Hepatocyte (in vitro differentiated cells): ENCODE measurements at regions not wholly inside any gene's neighbourhood (a gene's known extent, or its start where the extent isn't known, plus 50 kb on each side); places are given as distances from the start of the nearest gene placed in this dataset.
"Not testable (repeated sequence)": the region's sequence is repeated elsewhere in the genome, so short reads cannot be mapped to it uniquely, and the experiment has no call there.

Source experiments
- DNase-seq: peaks from one replicate; pipeline ENCODE4 v3.0.0-alpha.2; 2016; ENCODE audit warnings: low spot score
- H2AFZ ChIP-seq: fragments of 200-600 bp; sonication (generic); 2 replicates; pipeline ENCODE4 v1.6.0; 2016; ENCODE audit warnings: antibody characterized with exemption, mild to moderate bottlenecking
- H3K27ac ChIP-seq: fragments of 200-600 bp; sonication (generic); 2 replicates; pipeline ENCODE4 v1.5.1; 2016; ENCODE audit warnings: mild to moderate bottlenecking
- H3K27me3 ChIP-seq: fragments of 200-600 bp; sonication (generic); 2 replicates; pipeline ENCODE4 v1.6.1; 2016
- H3K36me3 ChIP-seq: fragments of 200-600 bp; sonication (generic); replicated peaks from 2 replicates; pipeline ENCODE4 v1.5.1; 2016; ENCODE audit warnings: low read depth; ENCODE audit not compliant: insufficient read depth
- H3K4me1 ChIP-seq: fragments of 200-600 bp; sonication (generic); 2 replicates; pipeline ENCODE4 v1.5.1; 2016; ENCODE audit warnings: mild to moderate bottlenecking, moderate library complexity; ENCODE audit not compliant: insufficient read depth
- H3K4me2 ChIP-seq: fragments of 200-600 bp; sonication (generic); 2 replicates; pipeline ENCODE4 v1.6.0; 2016
- H3K4me3 ChIP-seq: fragments of 200-600 bp; sonication (generic); 2 replicates; pipeline ENCODE4 v1.5.1; 2016; ENCODE audit warnings: mild to moderate bottlenecking
- H3K79me2 ChIP-seq: fragments of 200-600 bp; sonication (generic); 2 replicates; pipeline ENCODE4 v1.6.0; 2017; ENCODE audit warnings: mild to moderate bottlenecking
- H3K9me2 ChIP-seq: fragments of 200-600 bp; sonication (generic); replicated peaks from 2 replicates; pipeline ENCODE4 v1.6.0; 2017; ENCODE audit warnings: mild to moderate bottlenecking; ENCODE audit not compliant: insufficient read depth
- H3K9me3 ChIP-seq: fragments of 200-600 bp; sonication (generic); 2 replicates; pipeline ENCODE4 v1.5.1; 2016; ENCODE audit warnings: low read depth, mild to moderate bottlenecking
- H4K20me1 ChIP-seq: fragments of 200-600 bp; sonication (generic); 2 replicates; pipeline ENCODE4 v1.6.0; 2016; ENCODE audit warnings: mild to moderate bottlenecking; ENCODE audit not compliant: insufficient read depth, poor library complexity, severe bottlenecking
- EZH2 ChIP-seq: fragments of 200-600 bp; sonication (generic); IDR thresholded peaks from 2 replicates; pipeline ENCODE4 v1.6.1; 2016; ENCODE audit warnings: antibody characterized with exemption, mild to moderate bottlenecking, borderline replicate concordance
- EZH2phosphoT487 ChIP-seq: fragments of 200-600 bp; sonication (generic); IDR thresholded peaks from one replicate; pipeline ENCODE4 v1.6.1; 2018; ENCODE audit warnings: antibody characterized with exemption, mild to moderate bottlenecking, low read depth, moderate library complexity; ENCODE audit not compliant: unreplicated experiment, severe bottlenecking
- WGBS: methylation state at CpG from one replicate; pipeline ENCODE4 v1.1.6; 2016; ENCODE audit warnings: low lambda C conversion rate; ENCODE audit errors: missing lambda C conversion rate; 5-methylcytosine and 5-hydroxymethylcytosine counted together
- TF ChIP-seq, protein P1 (sequence below): fragments of 200-600 bp; sonication (generic); IDR thresholded peaks from 2 replicates; pipeline ENCODE4 v1.5.1; 2016; ENCODE audit warnings: antibody characterized with exemption, mild to moderate bottlenecking; ENCODE audit not compliant: poor library complexity

DNA sequence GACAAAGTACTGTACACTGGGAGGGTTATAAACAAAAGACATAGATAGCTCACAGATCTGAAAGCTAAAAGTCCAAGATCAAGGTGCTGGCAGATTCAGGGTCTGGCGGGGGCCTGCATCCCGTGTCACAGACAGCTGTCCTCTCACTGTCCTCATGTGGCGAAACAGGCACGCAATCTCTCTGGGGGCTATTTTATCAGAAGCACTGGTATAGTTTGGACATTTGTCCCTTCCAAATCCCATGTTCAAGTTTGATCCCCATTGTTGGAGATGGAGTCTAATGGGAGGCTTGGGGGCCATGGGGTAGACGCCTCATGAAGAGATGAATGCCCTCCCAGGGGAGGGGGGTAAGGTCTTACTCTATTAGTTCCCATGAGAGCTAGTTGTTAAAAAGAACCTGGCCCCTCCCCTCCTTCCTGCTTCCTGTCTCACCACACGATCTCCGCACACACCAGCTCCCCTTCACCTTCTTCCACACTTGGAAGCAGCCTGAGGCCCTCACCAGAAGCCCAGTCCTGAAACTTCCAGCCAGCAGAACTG, 72.5 kb upstream of the UCN3 start:
- no peaks in the 10 kb centered on the region for H3K4me1 ChIP-seq
- WGBS = 80% methylated on average over 7 of the region's 7 CpGs
- no peaks in the 10 kb centered on the region for H4K20me1 ChIP-seq
- no peak overlapping the region for H3K4me3 ChIP-seq
- no peaks in the 10 kb centered on the region for H3K27me3 ChIP-seq
- H3K9me2 ChIP-seq = no peaks in the 10 kb centered on the region
- TF ChIP-seq, protein P1, sequence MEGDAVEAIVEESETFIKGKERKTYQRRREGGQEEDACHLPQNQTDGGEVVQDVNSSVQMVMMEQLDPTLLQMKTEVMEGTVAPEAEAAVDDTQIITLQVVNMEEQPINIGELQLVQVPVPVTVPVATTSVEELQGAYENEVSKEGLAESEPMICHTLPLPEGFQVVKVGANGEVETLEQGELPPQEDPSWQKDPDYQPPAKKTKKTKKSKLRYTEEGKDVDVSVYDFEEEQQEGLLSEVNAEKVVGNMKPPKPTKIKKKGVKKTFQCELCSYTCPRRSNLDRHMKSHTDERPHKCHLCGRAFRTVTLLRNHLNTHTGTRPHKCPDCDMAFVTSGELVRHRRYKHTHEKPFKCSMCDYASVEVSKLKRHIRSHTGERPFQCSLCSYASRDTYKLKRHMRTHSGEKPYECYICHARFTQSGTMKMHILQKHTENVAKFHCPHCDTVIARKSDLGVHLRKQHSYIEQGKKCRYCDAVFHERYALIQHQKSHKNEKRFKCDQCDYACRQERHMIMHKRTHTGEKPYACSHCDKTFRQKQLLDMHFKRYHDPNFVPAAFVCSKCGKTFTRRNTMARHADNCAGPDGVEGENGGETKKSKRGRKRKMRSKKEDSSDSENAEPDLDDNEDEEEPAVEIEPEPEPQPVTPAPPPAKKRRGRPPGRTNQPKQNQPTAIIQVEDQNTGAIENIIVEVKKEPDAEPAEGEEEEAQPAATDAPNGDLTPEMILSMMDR = no peak
- TF ChIP-seq EZH2phosphoT487 (no peak), EZH2 (no peak)
- H3K27ac ChIP-seq = peak overlapping the region; percentile 88
- H2AFZ ChIP-seq = peak overlapping the region; percentile 66
- no peak for DNase-seq
- no peaks in the 10 kb centered on the region for H3K79me2 ChIP-seq
- no peaks in the 10 kb centered on the region for H3K9me3 ChIP-seq
- H3K4me2 ChIP-seq = peak overlapping the region; percentile 39
- no peaks in the 10 kb centered on the region for H3K36me3 ChIP-seq

- H3K4me2 ChIP-seq, H3K36me3 ChIP-seq, H3K27me3 ChIP-seq, H3K9me2 ChIP-seq, H3K9me3 ChIP-seq, H3K4me1 ChIP-seq, H3K27ac ChIP-seq, H3K79me2 ChIP-seq, H4K20me1 ChIP-seq, H3K4me3 ChIP-seq, H2AFZ ChIP-seq, DNase-seq: not testable (repeated sequence)
- WGBS = 98% methylated on average over 2 of the region's 2 CpGs
Observed at GRCh38 chr10:5292970-5293369, 71.8 kb upstream of the UCN3 start.

DNA sequence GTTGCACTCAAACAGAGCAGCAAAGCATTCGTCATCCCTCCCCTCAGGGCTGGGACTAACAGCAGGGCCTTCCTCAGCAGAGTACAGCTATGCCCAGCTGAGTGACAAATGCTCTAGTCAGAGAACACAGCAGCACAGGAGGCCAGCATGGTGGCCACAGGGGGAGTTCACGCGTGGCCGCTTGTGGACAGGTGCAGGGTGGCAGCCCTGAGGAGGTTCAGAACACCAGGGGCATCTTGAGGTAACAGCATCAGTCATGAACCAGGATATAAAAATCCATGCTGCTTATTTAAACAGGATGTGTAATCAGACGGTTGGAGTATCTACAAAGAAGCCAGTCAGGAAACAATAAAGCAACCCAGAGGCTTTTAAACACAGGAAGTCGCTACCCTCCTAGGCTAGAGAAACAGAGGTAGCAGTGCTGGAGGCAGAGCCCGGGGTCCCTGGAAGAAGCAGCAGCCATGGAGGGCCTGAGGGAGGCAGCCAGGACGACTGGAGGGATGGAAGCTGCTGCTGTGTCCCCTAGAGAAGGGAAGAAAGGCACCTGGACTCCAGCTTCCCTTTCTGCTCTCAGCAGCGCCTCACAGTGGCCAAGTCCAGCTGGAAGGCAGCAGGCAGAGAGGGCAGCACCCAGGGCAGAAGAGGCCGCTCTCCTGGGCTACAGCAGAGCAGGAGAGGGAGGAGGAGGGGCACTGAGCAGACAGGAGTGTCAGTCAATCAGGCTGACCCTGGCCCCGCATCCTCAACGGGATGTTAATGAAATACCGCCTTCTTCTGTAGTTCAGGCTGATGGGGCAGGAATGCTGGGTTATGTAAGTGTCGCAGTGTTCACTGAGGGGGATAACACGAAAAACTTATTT, 70.8 kb upstream of the UCN3 start:
- H3K4me1 ChIP-seq = no peaks in the 10 kb centered on the region
- no peak overlapping the region for H2AFZ ChIP-seq
- H3K36me3 ChIP-seq = no peaks in the 10 kb centered on the region
- H3K4me3 ChIP-seq = no peak overlapping the region
- TF ChIP-seq, protein P1 = peak; percentile 53
- TF ChIP-seq EZH2 (no peak), EZH2phosphoT487 (no peak)
- no peaks in the 10 kb centered on the region for H3K27me3 ChIP-seq
- DNase-seq = peak; percentile 72
- WGBS = 51% methylated on average over 15 of the region's 15 CpGs
- H3K9me2 ChIP-seq = no peaks in the 10 kb centered on the region
- H3K4me2 ChIP-seq = no peak overlapping the region
- no peaks in the 10 kb centered on the region for H3K79me2 ChIP-seq
- peak overlapping the region; percentile 40 for H3K27ac ChIP-seq
- H4K20me1 ChIP-seq = no peaks in the 10 kb centered on the region
- no peaks in the 10 kb centered on the region for H3K9me3 ChIP-seq

- TF ChIP-seq, protein P1 = no peak
- TF ChIP-seq EZH2phosphoT487 (no peak), EZH2 (no peak)
- Histone ChIP-seq H3K9me2 (no peaks in the 10 kb centered on the region), H3K27me3 (no peaks in the 10 kb centered on the region), H4K20me1 (no peaks in the 10 kb centered on the region), H3K79me2 (no peaks in the 10 kb centered on the region), H2AFZ (no peak overlapping the region), H3K4me2 (no peak overlapping the region), H3K4me1 (no peaks in the 10 kb centered on the region), H3K36me3 (no peaks in the 10 kb centered on the region), H3K9me3 (no peaks in the 10 kb centered on the region), H3K4me3 (no peak overlapping the region), H3K27ac (no peak overlapping the region)
- 86% methylated on average over 3 of the region's 3 CpGs for WGBS
- no peak for DNase-seq
Observed at GRCh38 chr10:5297466-5297865, 67.3 kb upstream of the UCN3 start.
